GM23248 (cell line): ENCODE measurements at regions not wholly inside any gene's neighbourhood (a gene's known extent, or its start where the extent isn't known, plus 50 kb on each side); places are given as distances from the start of the nearest gene placed in this dataset.

Experiments used
- EZH2 ChIP-seq: fragments of 200-600 bp; sonication (generic); IDR thresholded peaks from 2 replicates; pipeline ENCODE4 v1.6.1; 2018; ENCODE audit warnings: antibody characterized with exemption, mild to moderate bottlenecking; ENCODE audit not compliant: insufficient read depth, poor library complexity, severe bottlenecking
- EZH2phosphoT487 ChIP-seq: fragments of 200-600 bp; sonication (generic); IDR thresholded peaks from 2 replicates; pipeline ENCODE4 v1.6.1; 2018; ENCODE audit warnings: antibody characterized with exemption, moderate library complexity, mild to moderate bottlenecking, low read depth; ENCODE audit not compliant: insufficient read depth

GRCh38 chr2:223297788-223298187 is 245.8 kb downstream of the KCNE4 start:
- no peak for TF ChIP-seq EZH2
- TF ChIP-seq EZH2phosphoT487 = no peak
